Right atrium auricular region (tissue), 2 donors: ENCODE measurements at regions not wholly inside any gene's neighbourhood (a gene's known extent, or its start where the extent isn't known, plus 50 kb on each side); places are given as distances from the start of the nearest gene placed in this dataset.
"Not testable (repeated sequence)": the region's sequence is repeated elsewhere in the genome, so short reads cannot be mapped to it uniquely, and the experiment has no call there.

Experiments
- DNase-seq: peaks from one replicate; pipeline ENCODE4 v3.0.0-alpha.2; 2019; ENCODE audit warnings: low spot score
- H3K27ac ChIP-seq, 2 donors: fragments of 200-600 bp; sonication (generic); 1 replicate in 1 of 2; 2 replicates in 1 of 2; pipeline ENCODE4 v1.5.1; 2016 to 2019
- H3K27me3 ChIP-seq, 2 donors: fragments of 200-600 bp; sonication (generic); one replicate each; pipeline versions ENCODE4 v1.5.1 to v1.6.0; 2017 to 2019
- H3K36me3 ChIP-seq: fragments of 200-600 bp; sonication (generic); one replicate; pipeline ENCODE4 v1.5.1; 2016
- H3K4me1 ChIP-seq, 2 donors: fragments of 200-600 bp; sonication (generic); one replicate each; pipeline versions ENCODE4 v1.5.1 to v1.6.0; 2017 to 2019
- H3K4me3 ChIP-seq, 2 donors: fragments of 200-600 bp; sonication (generic); 1 replicate in 1 of 2; 2 replicates in 1 of 2; pipeline ENCODE4 v1.5.1; 2017 to 2019; ENCODE audit warnings: mild to moderate bottlenecking in 1 of 2, moderate library complexity in 1 of 2
- H3K9me3 ChIP-seq, 2 donors: fragments of 200-600 bp; sonication (generic); one replicate each; pipeline ENCODE4 v1.5.1; 2019
- TF ChIP-seq, protein P1 (sequence below), 2 donors: fragments of 200-600 bp; sonication (generic); IDR thresholded peaks; one replicate each; pipeline ENCODE4 v1.5.1; 2019; ENCODE audit warnings: antibody characterized with exemption in 2 of 2

DNA sequence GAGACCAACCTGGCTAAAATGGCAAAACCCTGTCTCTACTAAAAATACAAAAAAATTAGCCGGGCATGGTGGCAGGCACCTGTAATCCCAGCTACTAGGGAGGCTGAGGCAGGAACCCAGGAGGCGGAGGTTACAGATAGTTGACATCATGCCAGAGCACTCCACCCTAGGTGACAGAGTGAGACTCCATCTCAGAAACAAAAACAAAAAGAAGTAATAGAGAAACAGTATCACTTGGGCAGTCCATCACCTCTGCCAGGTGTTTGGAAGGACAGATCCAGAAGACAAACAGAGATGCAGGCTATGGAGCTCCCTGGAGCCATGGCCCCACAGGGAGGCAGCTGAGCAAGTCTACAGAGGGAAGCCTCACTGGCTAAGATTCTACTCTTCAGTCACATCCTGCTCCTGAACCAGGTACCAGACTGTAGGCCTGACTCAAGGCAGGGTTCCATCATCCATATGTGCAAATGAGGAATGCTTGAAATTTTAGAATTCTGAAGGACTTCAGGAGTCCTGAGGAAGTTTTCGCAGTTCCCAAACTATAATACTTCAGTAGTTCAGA lies 81.4 kb upstream of the CPEB2 start:
- peaks cover 0 to 16% of the 10 kb centered on the region in 2 donors for H3K4me1 ChIP-seq
- no peaks in the 10 kb centered on the region for H3K9me3 ChIP-seq
- no peak overlapping the region for H3K4me3 ChIP-seq
- H3K27me3 ChIP-seq, result no peaks in the 10 kb centered on the region
- no peak overlapping the region for H3K27ac ChIP-seq
- H3K36me3 ChIP-seq, result no peaks in the 10 kb centered on the region
- DNase-seq, result no peak
- TF ChIP-seq, protein P1, sequence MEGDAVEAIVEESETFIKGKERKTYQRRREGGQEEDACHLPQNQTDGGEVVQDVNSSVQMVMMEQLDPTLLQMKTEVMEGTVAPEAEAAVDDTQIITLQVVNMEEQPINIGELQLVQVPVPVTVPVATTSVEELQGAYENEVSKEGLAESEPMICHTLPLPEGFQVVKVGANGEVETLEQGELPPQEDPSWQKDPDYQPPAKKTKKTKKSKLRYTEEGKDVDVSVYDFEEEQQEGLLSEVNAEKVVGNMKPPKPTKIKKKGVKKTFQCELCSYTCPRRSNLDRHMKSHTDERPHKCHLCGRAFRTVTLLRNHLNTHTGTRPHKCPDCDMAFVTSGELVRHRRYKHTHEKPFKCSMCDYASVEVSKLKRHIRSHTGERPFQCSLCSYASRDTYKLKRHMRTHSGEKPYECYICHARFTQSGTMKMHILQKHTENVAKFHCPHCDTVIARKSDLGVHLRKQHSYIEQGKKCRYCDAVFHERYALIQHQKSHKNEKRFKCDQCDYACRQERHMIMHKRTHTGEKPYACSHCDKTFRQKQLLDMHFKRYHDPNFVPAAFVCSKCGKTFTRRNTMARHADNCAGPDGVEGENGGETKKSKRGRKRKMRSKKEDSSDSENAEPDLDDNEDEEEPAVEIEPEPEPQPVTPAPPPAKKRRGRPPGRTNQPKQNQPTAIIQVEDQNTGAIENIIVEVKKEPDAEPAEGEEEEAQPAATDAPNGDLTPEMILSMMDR (IDR thresholded peaks at IDR 0.05), result no peak

DNA sequence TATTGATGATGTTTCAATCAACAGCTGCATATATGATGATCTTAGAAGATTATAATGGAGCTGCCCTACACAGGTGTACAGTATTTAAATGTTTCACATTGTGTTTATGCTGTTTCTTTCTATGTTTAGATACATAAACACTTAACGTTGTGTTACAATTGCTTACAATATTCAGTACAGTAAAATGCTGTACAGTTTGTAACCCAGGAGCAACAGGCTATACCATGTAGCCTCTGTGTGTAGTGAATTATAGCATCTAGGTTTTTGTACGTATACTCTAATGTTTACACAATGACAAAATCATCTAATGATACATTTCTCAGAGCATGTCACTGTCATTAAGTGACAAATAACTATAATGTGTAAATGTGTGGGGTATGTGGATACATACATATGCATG lies 80.5 kb upstream of the CPEB2 start:
- not testable (repeated sequence) for H3K9me3 ChIP-seq, DNase-seq, H3K27ac ChIP-seq, H3K4me3 ChIP-seq, H3K36me3 ChIP-seq, H3K27me3 ChIP-seq
- H3K4me1 ChIP-seq, result peaks cover 0 to 10% of the 10 kb centered on the region in 2 donors

DNA sequence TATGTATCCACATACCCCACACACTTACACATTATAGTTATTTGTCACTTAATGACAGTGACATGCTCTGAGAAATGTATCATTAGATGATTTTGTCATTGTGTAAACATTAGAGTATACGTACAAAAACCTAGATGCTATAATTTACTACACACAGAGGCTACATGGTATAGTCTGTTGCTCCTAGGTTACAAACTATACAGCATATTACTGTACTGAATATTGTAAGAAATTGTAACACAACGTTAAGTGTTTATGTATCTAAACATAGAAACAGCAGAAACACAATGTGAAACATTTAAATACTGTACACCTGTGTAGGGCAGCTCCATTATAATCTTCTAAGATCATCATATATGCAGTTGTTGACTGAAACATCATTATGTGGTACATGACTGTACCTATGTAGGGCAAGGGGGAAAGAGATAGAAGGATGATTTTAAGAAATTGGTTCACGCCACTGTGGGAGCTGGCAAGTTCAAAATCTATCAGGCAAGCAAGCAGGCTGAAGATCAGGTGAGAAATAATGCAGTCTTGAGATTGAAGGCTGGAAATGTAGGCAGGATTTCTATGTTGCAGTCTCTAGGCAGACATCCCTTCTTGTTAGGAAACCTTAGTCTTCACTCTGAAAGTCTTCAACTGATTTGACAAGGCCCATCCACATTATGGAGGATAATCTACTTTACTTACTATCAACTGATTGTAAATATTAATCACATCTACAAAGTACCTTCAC lies 78.0 kb upstream of the CPEB2 start:
- Histone ChIP-seq H3K27ac (no peak overlapping the region), H3K4me3 (no peak overlapping the region)
- no peak for DNase-seq

DNA sequence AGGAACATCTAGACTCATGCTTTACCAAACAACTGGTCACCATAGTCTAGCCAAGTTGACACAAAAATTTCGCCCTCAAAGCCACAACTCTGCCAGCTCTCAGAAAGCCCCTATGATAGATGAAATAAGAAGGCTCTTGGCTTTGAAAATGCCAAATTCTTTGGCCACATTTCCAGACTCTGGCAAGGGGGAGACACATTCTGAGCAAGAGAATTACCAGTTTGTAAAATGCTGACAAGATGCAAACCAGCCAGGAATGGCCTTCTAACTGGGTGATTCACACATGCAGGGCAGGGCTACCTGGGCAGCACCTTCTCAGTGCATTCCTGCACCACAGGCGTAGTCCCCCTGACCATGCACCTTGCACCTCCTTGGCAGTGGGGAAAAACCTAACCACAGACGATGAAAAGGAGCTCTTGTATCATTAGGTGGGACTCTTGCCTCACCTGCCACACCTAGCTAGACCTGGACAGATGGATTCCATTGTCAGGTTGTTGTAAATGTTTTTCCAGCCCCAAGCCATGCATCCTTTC lies 77.4 kb upstream of the CPEB2 start:
- Histone ChIP-seq H3K4me3 (no peak overlapping the region), H3K36me3 (no peaks in the 10 kb centered on the region), H3K9me3 (no peaks in the 10 kb centered on the region)

More for the DNA sequence above, 78.0 kb upstream of the CPEB2 start:
- no peaks in the 10 kb centered on the region for H3K9me3 ChIP-seq
- H3K4me1 ChIP-seq, result no peaks in the 10 kb centered on the region
- TF ChIP-seq, protein P1 (IDR thresholded peaks at IDR 0.05), result no peak
- H3K36me3 ChIP-seq, result no peaks in the 10 kb centered on the region
- no peaks in the 10 kb centered on the region for H3K27me3 ChIP-seq

DNA sequence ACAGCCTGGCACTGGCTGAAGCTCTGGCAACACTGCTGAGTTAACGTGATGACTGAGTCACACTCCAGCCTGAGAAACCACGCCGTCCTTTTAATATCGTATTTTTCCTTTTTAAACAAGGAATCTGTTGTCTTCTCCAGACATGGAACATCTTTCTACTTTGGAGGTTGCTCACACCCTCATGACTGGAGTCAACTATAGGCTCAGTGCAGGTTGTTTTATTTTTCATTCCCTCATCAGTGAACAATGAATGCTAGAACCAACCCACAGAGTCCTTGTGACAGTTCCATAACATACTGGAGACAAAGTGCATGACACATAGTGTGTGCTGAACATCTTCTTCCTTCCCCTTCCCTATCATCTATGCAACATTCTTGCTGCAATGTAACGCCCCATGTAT lies 76.8 kb upstream of the CPEB2 start:
- Histone ChIP-seq H3K9me3 (no peaks in the 10 kb centered on the region), H3K4me1 (no peaks in the 10 kb centered on the region), H3K27ac (no peak overlapping the region), H3K36me3 (no peaks in the 10 kb centered on the region), H3K4me3 (no peak overlapping the region), H3K27me3 (no peaks in the 10 kb centered on the region)
- DNase-seq, result no peak
- TF ChIP-seq, protein P1 (IDR thresholded peaks at IDR 0.05), result no peak

More for the DNA sequence above, 77.4 kb upstream of the CPEB2 start:
- TF ChIP-seq, protein P1 (IDR thresholded peaks at IDR 0.05), result no peak
- no peak for DNase-seq
- Histone ChIP-seq H3K27ac (no peak overlapping the region), H3K27me3 (no peaks in the 10 kb centered on the region), H3K4me1 (no peaks in the 10 kb centered on the region)

DNA sequence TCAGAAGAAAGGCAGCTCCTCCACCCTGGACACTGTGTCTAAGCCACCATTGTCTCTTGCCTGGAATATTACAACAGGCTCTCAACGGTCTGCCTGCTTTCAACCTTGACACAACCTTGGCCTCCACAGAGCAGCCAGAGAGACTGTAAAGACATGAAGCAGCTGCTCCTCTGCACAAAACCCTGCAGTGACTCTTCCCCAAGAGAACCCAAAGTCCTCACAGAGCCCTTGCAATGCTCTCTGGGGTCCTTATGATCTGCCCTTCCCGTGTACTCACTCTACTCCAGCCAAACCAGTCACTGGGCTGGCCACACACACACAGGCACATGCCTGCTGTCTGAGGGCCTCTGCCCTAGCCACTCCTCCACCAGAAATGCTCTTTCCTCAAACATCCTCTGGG lies 75.9 kb upstream of the CPEB2 start:
- DNase-seq, result no peak
- H3K4me1 ChIP-seq, result no peaks in the 10 kb centered on the region
- no peak overlapping the region for H3K4me3 ChIP-seq
- TF ChIP-seq, protein P1 (IDR thresholded peaks at IDR 0.05), result no peak
- H3K36me3 ChIP-seq, result no peaks in the 10 kb centered on the region
- H3K27ac ChIP-seq, result no peak overlapping the region
- no peaks in the 10 kb centered on the region for H3K27me3 ChIP-seq
- H3K9me3 ChIP-seq, result no peaks in the 10 kb centered on the region
